ENCODE measurements at regions not wholly inside any gene's neighbourhood (a gene's known extent, or its start where the extent isn't known, plus 50 kb on each side); places are given as distances from the start of the nearest gene placed in this dataset.
"Not testable (repeated sequence)": the region's sequence is repeated elsewhere in the genome, so short reads cannot be mapped to it uniquely, and the experiment has no call there.

DNA sequence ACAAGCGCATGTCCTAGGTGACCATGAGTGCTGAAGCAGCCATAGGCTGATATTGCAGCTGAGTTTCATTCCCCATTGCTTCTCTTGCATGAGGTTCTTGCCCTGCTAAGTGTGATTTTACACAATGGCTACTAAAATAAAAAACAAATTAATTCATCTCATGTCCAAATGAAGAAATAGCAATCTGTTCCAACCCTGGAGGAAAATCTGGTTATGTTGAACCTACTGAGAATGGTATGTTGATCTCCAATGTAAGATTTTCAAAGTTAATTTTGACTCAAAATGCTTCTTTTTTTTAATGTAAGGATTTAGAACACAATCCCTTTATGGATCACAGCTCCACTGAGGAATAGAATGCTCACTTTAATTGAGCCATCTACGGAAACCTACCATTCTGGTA, 254.2 kb upstream of the CRBN start:
- no peak for DNase-seq

- DNase-seq: no peak
Measured at GRCh38 chr3:3429841-3430240, 250.3 kb upstream of the CRBN start.

DNA sequence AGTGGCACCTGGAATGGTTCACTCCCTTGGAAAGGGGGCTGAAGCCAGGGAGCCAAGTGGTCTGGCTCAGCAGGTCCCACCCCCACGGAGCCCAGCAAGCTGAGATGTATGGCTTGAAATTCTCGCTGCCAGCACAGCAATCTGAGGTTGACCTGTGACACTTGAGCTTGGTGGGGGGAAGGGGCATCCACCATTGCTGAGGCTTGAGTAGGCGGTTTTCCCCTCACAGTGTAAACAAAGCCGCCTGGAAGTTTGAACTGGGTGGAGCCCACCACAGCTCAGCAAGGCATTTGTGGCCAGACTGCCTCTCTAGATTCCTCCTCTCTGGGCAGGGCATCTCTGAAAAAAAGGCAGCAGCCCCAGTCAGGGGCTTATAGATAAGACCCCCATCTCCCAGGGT, 228.2 kb upstream of the CRBN start:
- DNase-seq: not testable (repeated sequence)

- DNase-seq: no peak
Measured at GRCh38 chr3:3405131-3405530, 225.6 kb upstream of the CRBN start.

DNA sequence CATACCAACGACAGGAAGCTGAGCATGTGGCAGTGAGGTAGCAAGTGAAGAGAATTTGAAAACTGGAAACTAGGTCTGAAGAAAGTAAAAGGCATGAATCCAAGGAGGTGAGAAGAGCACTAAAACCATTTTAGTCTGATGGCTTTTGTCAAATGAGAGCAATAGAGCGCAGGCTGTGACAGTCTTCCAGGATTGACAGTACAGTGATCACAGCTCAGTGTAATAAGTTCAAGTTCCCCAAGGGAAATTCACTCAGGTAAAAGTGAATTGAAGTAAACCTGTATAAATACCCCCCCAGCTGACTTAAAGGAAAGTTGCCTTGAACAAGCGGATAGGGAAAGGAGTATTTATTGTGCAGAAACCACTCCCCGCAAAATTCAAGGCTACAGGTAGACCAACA, 224.2 kb upstream of the CRBN start:
- no peak for DNase-seq

GRCh38 chr3:3392946-3393345, 213.5 kb upstream of the CRBN start:
- no peak for DNase-seq

- no peak for DNase-seq
Measured at GRCh38 chr3:3383461-3383860, 204.0 kb upstream of the CRBN start.

DNA sequence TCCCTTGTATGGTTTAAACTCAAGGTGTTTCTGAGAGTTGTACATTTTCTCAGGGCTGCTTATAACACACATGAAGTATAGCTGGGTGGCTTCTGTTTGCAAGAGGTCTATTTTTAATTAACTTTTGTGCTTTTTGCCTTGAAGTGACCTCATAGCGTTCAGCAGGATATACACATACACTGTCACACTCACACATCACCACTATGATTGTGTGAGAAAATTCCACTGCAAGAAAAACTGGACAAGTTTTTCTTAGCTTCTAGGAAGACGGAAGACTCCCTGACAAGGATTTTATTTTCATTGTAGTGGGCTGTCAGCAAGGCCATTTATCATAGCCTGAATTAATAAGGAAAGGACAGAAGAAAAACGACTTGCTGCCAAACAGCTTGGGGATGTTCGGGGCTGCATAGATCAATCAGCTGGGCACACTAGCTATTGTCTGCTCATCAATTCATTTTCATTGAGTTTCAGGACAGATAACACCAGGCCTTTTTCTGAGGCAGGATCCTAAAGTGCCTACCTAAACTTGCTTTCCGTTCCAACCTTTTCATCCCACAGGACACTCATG, 192.8 kb upstream of the CRBN start:
- DNase-seq: no peak

DNA sequence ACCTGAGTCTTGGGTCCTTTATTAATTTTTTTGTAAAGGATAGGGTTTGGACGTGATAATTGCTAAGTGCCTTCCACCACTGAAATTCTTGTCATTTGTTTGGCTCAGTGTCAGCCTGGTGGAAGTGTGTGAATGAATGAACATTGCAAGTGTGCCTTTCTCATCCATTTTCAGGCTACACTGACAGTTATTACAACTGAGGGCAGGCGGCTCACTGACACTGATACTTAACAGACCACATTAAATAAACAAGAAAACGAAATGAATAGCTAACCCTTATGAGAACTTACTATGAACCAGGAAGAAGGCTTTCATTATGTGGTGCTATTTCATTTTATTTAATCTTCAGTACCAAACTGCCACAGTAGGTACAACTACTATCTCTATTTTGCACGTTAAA, 188.8 kb upstream of the CRBN start:
- no peak for DNase-seq

- DNase-seq: no peak
Measured at GRCh38 chr3:3366386-3366785, 186.9 kb upstream of the CRBN start.

- DNase-seq: no peak
Measured at GRCh38 chr3:3365716-3366115, 186.2 kb upstream of the CRBN start.

GRCh38 chr3:3356846-3357245, 177.4 kb upstream of the CRBN start:
- DNase-seq: no peak

GRCh38 chr3:3355442-3355841, 176.0 kb upstream of the CRBN start:
- DNase-seq: no peak

DNA sequence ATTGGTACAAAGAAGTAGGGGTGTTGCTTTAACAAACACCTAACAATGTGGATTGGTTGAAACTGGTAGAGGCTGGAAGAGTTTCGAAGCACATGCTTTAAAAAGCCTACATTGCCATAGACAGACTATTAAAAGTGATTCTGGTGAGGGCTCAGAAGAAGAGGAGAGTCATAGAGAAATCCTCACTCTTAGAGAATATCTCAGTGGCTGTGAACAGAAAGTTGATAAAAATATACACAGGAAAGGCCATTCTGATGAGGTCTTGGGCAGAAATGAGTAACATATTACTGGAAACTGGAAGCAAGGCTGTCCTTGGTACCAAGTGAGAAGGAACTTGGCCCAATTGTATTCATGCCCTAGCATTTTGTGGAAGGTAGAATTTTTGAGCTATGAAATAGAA, 173.7 kb upstream of the CRBN start:
- no peak for DNase-seq

GRCh38 chr3:3351226-3351625, 171.7 kb upstream of the CRBN start:
- DNase-seq: no peak

DNA sequence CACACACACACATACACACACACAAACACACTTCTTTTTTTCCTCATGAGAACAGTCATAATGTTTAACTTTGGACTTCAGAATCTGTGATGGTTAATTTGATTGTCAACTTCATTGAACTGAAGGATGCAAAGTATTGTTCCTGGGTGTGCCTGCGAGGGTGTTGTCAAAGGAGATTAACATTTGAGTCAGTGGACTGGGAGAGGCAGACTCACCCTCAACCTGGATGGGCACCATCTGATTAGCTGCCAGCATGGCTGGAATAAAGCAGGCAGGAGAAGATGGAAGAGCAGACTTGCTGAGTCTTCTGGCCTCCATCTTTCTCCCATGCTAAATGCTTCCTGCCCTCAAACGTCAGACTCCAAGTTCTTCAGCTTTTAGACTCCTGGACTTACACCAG, 167.6 kb upstream of the CRBN start:
- not testable (repeated sequence) for DNase-seq

DNA sequence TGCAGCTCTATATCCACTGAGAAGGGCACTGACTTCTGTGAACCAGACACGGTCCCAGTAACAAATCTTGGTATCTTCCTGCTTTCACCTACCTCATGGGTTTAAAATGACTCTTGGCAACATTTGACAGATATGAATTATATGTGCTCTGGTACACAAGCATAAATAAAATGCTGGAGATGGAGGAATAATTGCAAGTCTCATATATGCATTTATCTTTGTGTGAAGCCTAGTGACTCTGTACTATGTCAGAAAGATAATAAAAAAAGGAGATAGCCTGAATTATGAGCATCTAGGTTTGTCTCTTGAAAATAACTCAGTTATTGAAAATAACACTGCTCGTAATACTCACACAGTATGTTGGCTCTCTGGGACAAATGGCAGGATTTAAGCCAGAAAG, 167.1 kb upstream of the CRBN start:
- DNase-seq: no peak

DNA sequence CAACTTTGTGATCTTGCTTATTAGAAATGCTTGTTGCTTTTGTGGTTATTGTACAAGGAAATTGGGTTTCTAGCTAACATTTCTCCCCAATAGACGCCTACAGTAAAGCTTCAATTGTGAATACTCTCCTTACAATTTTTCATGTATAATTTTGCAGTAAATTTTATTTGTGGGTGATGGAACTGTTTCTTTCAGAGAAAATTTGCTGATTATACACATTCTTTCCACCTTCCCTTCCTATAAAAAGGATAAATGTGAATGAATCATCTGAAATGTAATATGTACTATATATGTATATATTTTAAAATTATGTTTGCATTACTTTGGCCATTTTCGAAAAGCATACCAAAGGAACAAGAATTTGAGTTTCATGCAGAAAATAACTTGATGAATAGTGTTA, 162.7 kb upstream of the CRBN start:
- no peak for DNase-seq

- DNase-seq: no peak
Measured at GRCh38 chr3:3340965-3341895, 161.7 kb upstream of the CRBN start.

DNA sequence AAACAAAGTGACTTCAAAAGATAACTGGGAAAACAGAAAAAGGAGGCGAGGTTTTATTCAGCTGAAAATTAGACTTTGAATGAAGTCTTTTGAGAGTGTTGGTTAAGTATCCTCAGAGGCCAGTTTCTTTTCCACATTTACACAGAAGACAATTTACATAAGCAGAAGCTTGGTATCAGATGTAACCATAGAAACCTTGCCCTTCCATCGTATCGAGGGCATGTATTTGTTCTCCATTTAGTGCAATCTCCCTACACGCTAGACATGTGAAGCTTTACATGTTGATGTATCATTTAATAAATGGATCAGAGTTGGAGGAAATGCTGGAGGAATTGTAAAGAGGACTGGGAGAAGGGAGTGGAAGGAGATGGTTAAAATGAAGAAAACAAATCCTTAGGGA, 161.0 kb upstream of the CRBN start:
- DNase-seq: no peak

DNA sequence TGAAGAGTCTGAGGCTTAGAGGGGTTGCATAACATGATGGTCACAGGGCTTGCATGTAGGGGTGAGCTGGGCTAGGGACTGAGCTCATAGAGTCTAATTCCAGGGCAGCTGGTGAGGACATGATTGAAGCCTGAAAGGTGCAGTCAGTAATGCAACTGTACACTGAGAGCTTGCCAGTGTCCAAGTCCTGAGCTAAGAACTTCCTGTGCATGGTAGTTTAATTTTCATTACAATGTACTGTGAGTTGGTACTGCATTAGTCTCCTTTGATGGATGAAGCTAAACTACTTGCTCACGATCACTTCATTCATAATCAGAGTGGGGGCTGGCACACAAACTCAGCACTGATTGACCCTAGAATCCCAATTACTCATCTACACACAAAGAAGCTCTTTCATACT, 156.4 kb upstream of the CRBN start:
- no peak for DNase-seq

DNA sequence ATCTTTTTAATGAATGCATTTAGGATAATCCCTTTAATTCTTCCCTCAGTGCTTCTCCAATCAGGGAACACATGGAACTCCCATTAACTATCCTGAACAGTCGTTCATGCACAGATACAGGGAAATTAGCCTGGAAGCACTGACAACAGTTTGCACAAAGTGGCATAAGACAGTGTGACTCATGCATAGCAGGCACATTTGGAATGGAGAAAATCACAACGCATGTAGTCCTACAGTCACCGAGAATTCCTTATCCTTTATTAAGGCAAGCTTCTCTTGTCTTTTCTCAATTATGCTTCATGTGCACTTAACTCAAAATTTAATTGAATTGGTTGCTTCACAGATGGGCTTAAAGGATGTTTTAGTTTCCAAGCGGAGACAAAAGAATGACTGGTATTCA, 155.0 kb upstream of the CRBN start:
- no peak for DNase-seq

- DNase-seq: no peak
Measured at GRCh38 chr3:3333571-3333970, 154.1 kb upstream of the CRBN start.

GRCh38 chr3:3316521-3316920, 137.0 kb upstream of the CRBN start:
- no peak for DNase-seq

- no peak for DNase-seq
Measured at GRCh38 chr3:3315846-3316245, 136.4 kb upstream of the CRBN start.
